ENCODE measurements at regions not wholly inside any gene's neighbourhood (a gene's known extent, or its start where the extent isn't known, plus 50 kb on each side); places are given as distances from the start of the nearest gene placed in this dataset.

- DNase-seq: no peak
Measured at GRCh38 chr4:36841583-36842326, 402.8 kb upstream of the NWD2 start.

- no peak for DNase-seq
Measured at GRCh38 chr4:36844448-36844847, 400.1 kb upstream of the NWD2 start.

GRCh38 chr4:36852856-36853255 lies 391.7 kb upstream of the NWD2 start:
- DNase-seq: no peak

- DNase-seq: no peak
Measured at GRCh38 chr4:36854554-36854953, 390.0 kb upstream of the NWD2 start.

GRCh38 chr4:36863601-36864000 lies 380.9 kb upstream of the NWD2 start:
- no peak for DNase-seq

- no peak for DNase-seq
Measured at GRCh38 chr4:36870121-36870520, 374.4 kb upstream of the NWD2 start.

- no peak for DNase-seq
Measured at GRCh38 chr4:36872679-36873078, 371.9 kb upstream of the NWD2 start.

- DNase-seq: no peak
Measured at GRCh38 chr4:36884151-36884550, 360.4 kb upstream of the NWD2 start.

GRCh38 chr4:36891971-36892370 lies 352.6 kb upstream of the NWD2 start:
- DNase-seq: no peak

GRCh38 chr4:36900446-36900987 lies 344.0 kb upstream of the NWD2 start:
- no peak for DNase-seq

- no peak for DNase-seq
Measured at GRCh38 chr4:36904823-36905222, 339.7 kb upstream of the NWD2 start.

GRCh38 chr4:36914106-36914505 lies 330.4 kb upstream of the NWD2 start:
- no peak for DNase-seq

- no peak for DNase-seq
Measured at GRCh38 chr4:36915717-36916116, 328.8 kb upstream of the NWD2 start.

GRCh38 chr4:36917413-36917812 lies 327.1 kb upstream of the NWD2 start:
- no peak for DNase-seq

- no peak for DNase-seq
Measured at GRCh38 chr4:36919721-36920120, 324.8 kb upstream of the NWD2 start.

- no peak for DNase-seq
Measured at GRCh38 chr4:36921476-36922216, 322.9 kb upstream of the NWD2 start.

- DNase-seq: no peak
Measured at GRCh38 chr4:36930562-36931111, 313.9 kb upstream of the NWD2 start.

GRCh38 chr4:36944232-36944631 lies 300.3 kb upstream of the NWD2 start:
- no peak for DNase-seq

GRCh38 chr4:36961420-36961819 lies 283.1 kb upstream of the NWD2 start:
- DNase-seq: no peak

GRCh38 chr4:36966756-36967460 lies 277.6 kb upstream of the NWD2 start:
- no peak for DNase-seq

- DNase-seq: no peak
Measured at GRCh38 chr4:36979533-36979932, 265.0 kb upstream of the NWD2 start.

- no peak for DNase-seq
Measured at GRCh38 chr4:36990128-36990872, 254.2 kb upstream of the NWD2 start.

- DNase-seq: no peak
Measured at GRCh38 chr4:36997727-36998126, 246.8 kb upstream of the NWD2 start.

Data from activated gamma-delta T cell treated with Interleukin-2 at 50 U/mL for 16 hours (primary cell).